SKM-1 treated with dmso at 0.1 percent for 144 hours (cell line): ENCODE measurements at regions not wholly inside any gene's neighbourhood (a gene's known extent, or its start where the extent isn't known, plus 50 kb on each side); places are given as distances from the start of the nearest gene placed in this dataset.
"Not testable (repeated sequence)": the region's sequence is repeated elsewhere in the genome, so short reads cannot be mapped to it uniquely, and the experiment has no call there.

ENCODE experiments used
- DNase-seq: peaks from one replicate; lab custom pipeline; 2025; ENCODE audit not compliant: unreplicated experiment; lab: John Stamatoyannopoulos, UW

GRCh38 chr16:35793601-35794000, 2334.2 kb downstream of the TP53TG3F start:
- DNase-seq, result no peak

- no peak for DNase-seq
These were observed 2335.5 kb downstream of the TP53TG3F start for GRCh38 chr16:35794896-35795295.

- DNase-seq, result no peak
These were observed 2336.1 kb downstream of the TP53TG3F start for GRCh38 chr16:35795361-35796029.

GRCh38 chr16:35797811-35798210, 2338.4 kb downstream of the TP53TG3F start:
- DNase-seq, result no peak

- DNase-seq, result no peak
These were observed 2339.5 kb downstream of the TP53TG3F start for GRCh38 chr16:35798885-35799426.

GRCh38 chr16:35804465-35804864, 2345.1 kb downstream of the TP53TG3F start:
- DNase-seq, result not testable (repeated sequence)

- no peak for DNase-seq
These were observed 2363.9 kb downstream of the TP53TG3F start for GRCh38 chr16:35823342-35823741.

GRCh38 chr16:35841632-35842031, 2382.2 kb downstream of the TP53TG3F start:
- DNase-seq, result no peak

GRCh38 chr16:35862242-35862641, 2402.8 kb downstream of the TP53TG3F start:
- no peak for DNase-seq

- no peak for DNase-seq
These were observed 2409.2 kb downstream of the TP53TG3F start for GRCh38 chr16:35868630-35869029.

GRCh38 chr16:35873472-35873871, 2414.1 kb downstream of the TP53TG3F start:
- no peak for DNase-seq

GRCh38 chr16:35881654-35882053, 2422.2 kb downstream of the TP53TG3F start:
- no peak for DNase-seq

GRCh38 chr16:35906440-35906839, 2447.0 kb downstream of the TP53TG3F start:
- DNase-seq, result no peak

- DNase-seq, result no peak
These were observed 2448.7 kb downstream of the TP53TG3F start for GRCh38 chr16:35908152-35908551.

GRCh38 chr16:35908942-35909341, 2449.5 kb downstream of the TP53TG3F start:
- no peak for DNase-seq

- DNase-seq, result no peak
These were observed 2450.0 kb downstream of the TP53TG3F start for GRCh38 chr16:35909351-35909954.

- DNase-seq, result no peak
These were observed 2451.0 kb downstream of the TP53TG3F start for GRCh38 chr16:35910409-35910808.

GRCh38 chr16:35911899-35912298, 2452.5 kb downstream of the TP53TG3F start:
- no peak for DNase-seq

GRCh38 chr16:35931722-35932121, 2472.3 kb downstream of the TP53TG3F start:
- DNase-seq, result no peak
